GM12872 (cell line): ENCODE measurements at regions not wholly inside any gene's neighbourhood (a gene's known extent, or its start where the extent isn't known, plus 50 kb on each side); places are given as distances from the start of the nearest gene placed in this dataset.

Experiments
- TF ChIP-seq, protein P1 (sequence below): IDR thresholded peaks from 3 replicates; pipeline ENCODE4 v1.5.1; 2011; ENCODE audit warnings: low read depth, mild to moderate bottlenecking, low read length, moderate library complexity; ENCODE audit not compliant: insufficient read depth

DNA sequence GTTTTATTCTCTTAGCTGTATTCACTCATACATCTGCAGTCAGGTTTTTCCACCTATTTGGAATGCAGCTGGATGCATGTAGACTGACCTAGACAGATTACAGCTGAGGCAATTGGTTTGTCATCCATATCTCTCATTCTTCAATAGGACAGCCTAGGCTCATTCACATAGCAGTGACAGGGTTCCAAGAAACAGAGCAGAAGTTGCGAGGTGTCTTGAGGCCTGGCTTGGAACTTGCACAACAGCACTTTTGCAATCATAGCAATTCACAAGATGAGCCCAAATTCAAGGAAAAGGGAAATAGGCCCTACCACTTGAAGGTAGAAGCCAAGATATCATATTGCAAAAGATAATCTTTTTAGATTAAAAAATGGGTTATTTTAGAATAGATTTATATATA is 508.9 kb upstream of the JAG1 start:
- TF ChIP-seq, protein P1, sequence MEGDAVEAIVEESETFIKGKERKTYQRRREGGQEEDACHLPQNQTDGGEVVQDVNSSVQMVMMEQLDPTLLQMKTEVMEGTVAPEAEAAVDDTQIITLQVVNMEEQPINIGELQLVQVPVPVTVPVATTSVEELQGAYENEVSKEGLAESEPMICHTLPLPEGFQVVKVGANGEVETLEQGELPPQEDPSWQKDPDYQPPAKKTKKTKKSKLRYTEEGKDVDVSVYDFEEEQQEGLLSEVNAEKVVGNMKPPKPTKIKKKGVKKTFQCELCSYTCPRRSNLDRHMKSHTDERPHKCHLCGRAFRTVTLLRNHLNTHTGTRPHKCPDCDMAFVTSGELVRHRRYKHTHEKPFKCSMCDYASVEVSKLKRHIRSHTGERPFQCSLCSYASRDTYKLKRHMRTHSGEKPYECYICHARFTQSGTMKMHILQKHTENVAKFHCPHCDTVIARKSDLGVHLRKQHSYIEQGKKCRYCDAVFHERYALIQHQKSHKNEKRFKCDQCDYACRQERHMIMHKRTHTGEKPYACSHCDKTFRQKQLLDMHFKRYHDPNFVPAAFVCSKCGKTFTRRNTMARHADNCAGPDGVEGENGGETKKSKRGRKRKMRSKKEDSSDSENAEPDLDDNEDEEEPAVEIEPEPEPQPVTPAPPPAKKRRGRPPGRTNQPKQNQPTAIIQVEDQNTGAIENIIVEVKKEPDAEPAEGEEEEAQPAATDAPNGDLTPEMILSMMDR = no peak

DNA sequence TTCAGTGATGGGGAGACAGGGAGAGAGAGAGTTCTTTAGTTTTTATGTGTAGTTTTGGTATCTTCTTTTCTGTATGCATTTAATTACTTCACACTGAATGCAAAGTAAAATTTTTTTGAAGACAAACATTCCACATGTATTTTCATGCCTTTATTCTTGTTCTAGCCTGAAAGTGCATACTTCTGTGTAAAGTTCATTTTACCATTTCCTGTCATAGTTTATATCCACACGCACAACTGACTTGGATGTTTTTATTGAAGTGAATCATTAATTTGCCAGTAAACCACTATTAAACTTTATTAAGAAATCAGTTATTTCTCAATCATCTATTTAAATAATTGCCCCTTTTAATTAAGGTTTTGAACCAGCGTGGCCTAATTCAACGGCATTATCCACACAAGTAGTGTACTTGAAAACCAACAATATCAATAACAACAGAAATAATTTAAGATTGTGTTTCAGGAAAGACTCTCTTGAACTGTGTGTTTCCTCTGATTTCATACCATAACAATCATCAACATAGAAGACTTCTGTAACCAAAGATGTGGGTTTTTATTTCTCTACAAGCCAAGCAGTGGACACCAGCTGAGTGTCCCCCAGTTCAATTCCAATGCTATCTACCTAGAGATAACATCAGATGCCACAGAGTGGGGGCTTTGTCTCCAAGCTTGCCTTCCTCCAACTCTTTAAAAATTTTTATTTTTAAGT is 512.7 kb upstream of the JAG1 start:
- TF ChIP-seq, protein P1 = no peak

DNA sequence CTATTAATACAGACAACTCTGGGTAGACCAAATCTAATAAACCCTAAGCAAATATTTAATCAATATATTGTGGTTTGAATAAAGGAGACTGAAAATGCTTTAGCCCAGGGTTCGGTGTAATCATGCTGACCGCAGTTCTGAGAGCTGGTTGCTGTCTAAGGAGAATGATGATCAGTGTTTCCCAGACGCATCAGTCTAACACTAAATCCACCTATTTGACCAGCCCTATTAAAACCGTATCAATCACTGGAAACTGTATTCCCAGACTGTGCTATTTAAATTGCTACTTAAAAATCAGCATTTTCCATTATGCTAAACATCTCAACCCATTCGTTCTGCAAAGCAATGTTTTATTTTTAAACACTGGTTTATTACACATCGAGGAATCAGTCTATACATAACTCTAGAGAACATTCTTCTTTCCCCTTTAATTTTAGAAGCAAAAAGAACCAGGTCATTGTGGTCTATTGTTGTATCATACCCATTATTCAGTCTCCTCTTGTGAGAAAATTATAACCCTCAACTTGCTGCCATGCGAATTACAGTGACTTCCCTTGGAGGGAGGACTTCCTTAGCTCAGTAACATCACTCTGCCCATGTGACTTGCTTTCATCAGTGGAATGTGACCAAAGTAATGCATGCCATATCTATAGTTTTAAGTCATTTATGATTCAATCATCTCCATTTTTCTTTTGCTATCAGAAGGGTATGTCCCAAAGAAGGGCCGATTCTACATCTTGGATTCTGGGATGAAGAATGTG is 515.2 kb upstream of the JAG1 start:
- TF ChIP-seq, protein P1 = no peak

DNA sequence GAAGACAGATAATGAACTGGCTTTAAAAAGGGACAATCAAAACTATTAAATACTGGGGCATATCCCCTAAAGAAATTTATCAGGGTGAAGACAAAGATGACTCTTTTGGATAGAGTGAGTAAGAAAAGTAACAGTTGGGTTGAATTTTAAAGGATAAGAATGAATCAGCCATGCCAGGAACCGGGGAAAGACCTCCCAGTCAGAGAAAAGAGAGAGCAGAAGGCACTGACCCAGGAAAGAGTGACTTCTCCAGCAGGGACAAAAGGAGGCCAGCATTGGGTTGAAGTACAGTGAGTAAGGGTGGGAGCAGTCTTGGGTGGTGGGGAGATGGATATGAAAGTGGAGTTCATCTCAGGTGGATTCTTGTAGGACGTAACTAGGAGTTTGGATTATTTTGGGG is 516.9 kb upstream of the JAG1 start:
- TF ChIP-seq, protein P1 = no peak

DNA sequence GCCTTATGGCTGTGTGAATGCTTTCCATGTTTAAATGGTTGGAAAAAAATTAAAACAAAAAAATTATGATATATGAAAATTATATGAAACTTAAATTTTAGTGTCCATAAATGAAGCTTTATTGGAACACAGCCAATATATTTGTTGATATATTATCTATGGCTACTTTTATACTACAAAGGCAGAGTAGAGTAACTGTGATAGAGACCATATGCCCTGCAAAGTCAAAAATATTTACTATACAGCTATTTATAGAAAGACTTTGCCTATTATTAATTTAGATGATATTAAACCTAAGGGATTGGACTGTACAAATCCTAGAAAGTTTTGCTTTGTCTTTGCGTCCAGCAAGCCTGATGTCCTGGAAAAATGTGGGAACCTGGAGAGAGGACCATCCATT is 518.3 kb upstream of the JAG1 start:
- TF ChIP-seq, protein P1 = no peak

DNA sequence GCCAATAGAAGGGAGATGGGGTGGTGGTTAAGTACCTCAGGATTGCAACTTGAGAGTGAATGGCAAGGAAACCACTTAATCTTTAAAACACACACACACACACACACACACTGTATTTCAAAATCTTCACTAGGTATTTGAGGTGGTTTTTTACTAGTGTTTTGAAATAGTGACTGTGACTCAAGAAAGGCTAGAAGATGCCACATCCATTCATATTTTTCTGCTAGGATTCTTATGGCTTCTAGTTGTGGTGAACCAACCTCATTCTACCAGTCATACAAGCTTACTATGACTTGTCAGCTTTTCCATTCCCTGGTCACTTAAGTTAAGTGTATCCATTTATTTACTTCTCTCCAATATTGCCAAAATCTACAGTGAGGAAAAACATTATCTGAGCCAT is 519.4 kb upstream of the JAG1 start:
- TF ChIP-seq, protein P1 = no peak

DNA sequence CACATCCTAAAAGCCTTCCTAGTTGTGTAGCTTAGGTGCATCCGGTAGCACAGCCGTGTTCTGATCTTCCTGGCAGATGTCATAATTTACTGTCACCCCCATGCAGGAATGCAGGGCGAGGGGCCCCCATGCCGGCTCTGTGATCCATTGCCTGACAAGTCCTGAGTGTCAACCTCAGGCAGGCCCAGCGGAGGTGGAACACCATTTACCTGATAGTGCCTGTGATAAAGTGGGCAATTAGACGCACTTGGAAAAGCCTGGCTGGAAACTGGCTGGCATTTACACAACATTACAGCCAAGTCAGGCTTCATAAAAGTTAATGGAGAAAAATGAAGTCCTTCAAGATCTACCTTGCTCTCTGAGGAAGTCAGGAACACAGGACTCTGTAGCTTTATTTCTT is 521.4 kb upstream of the JAG1 start:
- TF ChIP-seq, protein P1 = no peak
